Muscle of arm (tissue), 1 donor: ENCODE measurements at regions not wholly inside any gene's neighbourhood (a gene's known extent, or its start where the extent isn't known, plus 50 kb on each side); places are given as distances from the start of the nearest gene placed in this dataset.
"Not testable (repeated sequence)": the region's sequence is repeated elsewhere in the genome, so short reads cannot be mapped to it uniquely, and the experiment has no call there.

Experiments used
- DNase-seq: peaks from one replicate; pipeline ENCODE4 v3.0.0-alpha.2; 2013

DNA sequence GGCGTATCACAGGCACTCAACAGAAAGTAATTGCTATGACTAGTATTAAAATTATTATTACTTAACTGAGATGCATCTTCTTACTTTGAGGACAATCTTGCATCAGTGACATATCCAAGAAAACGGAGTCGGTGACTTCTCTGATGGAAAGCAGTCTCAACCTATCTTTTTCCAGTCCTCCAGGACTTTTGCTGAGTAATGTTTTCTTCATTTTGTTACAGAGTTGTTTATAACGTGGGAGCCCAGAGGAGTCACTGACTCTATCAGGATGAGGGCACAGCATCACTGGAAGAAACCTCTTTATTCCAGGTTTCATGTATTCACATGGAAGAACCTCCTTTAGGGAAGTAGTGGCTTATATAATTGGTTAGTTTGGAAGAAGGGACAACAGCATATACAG is 51.5 kb upstream of the MELK start:
- DNase-seq = no peak

GRCh38 chr9:36517131-36517530 is 55.6 kb upstream of the MELK start:
- no peak for DNase-seq

GRCh38 chr9:36504156-36504555 is 68.5 kb upstream of the MELK start:
- DNase-seq = no peak

DNA sequence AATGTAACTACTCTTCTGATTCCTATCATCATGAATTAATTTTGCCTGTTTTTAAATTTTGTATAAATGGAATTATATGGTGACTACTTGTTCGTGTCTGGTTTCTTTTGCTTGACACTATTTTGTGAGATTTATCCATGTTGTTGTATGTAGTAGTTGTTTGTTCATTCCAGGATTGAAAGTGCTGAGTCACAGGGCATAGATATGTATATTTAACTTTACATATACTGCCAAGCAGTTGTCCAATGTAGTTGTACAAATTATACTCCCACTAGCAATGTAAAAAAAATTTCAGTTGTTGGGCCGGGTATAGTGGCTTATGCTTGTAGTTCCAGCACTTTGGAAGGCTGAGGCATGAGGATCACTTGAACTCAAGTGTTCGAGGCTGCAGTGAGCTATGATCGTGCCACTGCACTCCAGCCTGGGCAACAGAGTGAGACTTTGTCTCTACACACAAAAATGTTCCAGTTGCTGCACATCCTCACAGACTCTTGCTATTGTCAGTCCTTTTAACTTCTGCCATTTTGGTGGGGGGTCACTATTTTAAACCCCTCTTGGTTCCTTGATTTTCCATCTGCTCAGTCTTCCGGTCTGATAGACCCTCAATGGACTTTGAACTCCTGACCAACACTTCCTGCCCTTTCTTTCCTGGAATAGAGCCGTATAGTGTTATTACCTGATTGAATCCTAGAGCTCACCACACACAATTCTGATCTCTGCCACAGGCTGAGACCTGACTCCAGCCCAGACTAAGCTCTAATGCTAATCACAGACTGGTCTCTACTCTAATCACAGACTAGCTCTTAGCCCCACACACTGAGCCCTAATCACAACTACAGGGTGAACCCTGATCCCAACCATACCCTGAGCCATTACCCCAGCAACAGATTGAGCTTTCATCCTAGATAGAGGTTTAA is 69.3 kb upstream of the MELK start:
- DNase-seq = no peak

DNA sequence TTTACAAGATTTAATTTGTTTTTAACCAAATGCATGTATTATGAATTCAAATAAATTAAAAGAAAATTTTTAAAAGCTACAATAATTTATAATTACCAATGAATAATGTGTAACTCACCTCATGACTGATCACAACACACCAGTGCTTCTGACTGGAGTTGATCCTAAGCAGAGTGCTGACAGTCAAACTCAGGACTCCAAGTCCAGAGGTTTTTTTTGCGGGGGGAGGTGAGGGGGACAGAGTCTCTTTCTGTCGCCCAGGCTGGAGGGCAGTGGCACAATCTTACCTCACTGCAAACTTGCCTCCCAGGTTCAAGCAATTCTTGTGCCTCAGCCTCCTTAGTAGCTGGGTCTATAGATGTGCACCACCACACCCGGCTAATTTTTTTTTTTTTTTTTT is 71.0 kb upstream of the MELK start:
- DNase-seq = no peak

- not testable (repeated sequence) for DNase-seq
Measured at GRCh38 chr9:36500931-36501330, 71.8 kb upstream of the MELK start.

GRCh38 chr9:36499174-36499890 is 73.4 kb upstream of the MELK start:
- no peak for DNase-seq

DNA sequence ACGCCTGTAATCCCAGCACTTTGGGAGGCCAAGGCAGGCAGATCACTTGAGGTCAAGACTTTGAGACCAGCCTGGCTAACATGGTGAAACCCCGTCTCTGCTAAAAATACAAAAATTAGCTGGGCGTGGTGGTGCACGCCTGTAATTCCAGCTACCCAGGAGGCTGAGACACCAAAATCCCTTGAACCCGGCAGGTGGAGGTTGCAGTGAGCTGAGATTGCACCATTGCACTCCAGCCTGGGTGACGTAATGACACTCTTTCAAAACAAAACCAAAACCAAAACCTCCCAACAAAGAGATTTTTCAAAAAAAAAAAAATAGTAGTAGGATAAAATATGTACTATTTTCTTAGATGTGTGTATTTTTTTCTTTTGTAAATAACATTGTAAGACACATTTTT is 79.1 kb upstream of the MELK start:
- not testable (repeated sequence) for DNase-seq

GRCh38 chr9:36492865-36493264 is 79.8 kb upstream of the MELK start:
- no peak for DNase-seq

DNA sequence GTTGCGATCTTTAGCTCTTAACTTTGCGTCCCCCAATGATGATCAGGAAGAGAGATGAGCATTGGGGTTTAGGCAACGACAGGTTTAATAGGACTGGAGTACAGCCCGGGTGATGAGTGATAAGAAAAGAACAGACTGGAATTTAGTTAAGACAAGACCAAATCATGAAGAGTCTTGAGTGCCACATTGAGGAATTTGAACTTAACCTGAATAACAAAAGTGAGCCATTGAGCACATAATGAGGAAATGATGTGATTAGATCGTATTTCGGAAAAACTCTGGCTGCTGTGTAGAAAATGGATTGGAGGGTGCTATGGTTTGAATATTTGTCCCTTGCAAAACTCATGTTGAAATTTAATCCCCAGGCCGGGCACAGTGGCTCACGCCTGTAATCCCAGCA is 83.2 kb upstream of the MELK start:
- DNase-seq = no peak

DNA sequence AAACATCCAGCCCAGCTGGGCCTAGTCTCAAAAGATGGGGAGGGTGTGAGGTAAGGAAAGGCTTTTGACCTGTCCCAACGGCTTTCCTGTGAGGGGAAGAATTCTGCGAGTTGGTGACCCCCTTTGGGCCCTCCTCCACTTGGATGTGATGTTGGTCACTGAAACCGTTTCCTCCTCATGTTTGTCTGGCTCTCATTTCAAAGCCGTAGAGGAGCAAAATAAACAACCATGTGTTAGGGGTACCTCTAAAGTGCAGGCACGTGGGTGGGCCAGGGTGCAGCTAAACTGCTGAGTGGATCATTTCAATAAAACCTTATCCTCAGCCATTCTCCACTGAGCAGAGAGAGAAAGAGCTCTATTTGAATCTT is 84.3 kb upstream of the MELK start:
- no peak for DNase-seq

DNA sequence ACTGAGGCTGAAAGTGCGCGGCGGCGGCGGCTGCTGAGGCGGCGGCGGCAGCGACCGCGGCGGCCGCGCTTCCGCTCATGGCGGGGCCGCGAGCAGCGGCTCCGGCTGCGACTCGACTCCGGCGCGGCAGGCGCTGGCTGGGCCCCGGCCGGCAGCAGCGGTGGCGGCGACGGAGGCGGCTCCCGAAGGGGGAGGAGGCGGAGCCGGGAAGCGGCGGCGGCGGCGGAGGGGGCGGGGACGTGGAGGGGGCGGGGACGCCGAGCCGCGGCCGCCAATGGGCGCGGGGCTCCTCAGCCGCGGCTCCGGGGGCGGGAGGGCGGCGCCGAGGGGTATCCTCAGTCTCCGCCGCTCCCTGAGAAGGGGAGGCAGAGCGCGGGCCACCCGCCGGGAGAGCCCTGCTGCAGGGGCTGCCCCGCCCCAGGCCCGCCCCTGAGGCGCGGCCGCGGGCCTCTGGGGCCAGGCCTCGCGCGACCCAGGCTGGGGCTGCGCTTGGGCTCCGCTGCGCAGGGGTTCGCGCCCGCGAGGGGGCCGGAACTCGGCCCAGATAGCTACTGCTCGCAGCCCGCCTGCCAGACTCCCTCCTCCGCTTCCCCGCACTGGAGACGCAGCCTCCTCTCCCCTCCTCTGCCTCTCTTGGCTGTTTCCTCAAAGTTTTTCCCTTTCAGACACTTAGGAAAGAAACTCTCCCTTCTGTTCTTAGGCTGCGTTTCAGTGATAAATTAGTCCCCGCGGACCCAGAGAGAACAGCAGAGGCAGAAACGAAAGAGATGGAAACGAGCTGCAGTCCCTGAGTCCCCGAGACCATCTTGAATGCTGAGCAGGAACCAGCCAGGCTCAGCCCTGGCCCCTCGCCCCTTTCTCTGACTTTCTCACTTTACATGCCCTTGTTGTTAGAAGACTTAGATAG is 85.0 kb upstream of the MELK start:
- peak; percentile 86 for DNase-seq

DNA sequence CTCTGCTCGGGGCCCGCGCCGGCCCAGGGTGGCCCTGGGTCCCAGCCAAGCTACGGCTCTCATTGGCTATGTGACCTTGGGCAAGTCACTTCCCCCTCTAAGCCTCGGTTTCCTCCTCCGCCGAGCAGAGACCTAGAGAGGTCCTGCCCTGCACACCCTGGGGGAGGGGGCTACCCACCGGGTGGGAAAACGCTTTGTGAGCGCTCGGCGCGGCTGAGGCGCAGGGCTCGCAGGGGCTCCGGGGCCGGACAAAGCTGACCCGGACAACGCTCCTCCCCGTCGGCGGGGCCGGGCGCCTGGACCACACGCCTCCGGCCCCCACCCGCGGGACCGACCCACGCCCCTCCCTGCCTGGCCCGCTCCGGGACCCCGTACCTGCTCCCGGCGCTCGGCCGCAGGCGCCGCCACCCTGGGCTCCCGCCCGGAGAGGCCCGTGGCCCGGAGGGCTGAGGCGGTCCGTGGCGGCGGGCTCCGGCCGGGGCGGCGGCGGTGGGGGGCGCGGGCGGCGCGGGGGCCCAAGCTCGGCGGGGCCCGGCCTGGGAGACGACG is 85.7 kb upstream of the MELK start:
- peak; percentile 44 for DNase-seq

- no peak for DNase-seq
Measured at GRCh38 chr9:36486329-36486932, 86.3 kb upstream of the MELK start.

- DNase-seq = no peak
Measured at GRCh38 chr9:36485647-36486328, 85.7 kb upstream of the RNF38 start.

- no peak for DNase-seq
Measured at GRCh38 chr9:36484124-36484523, 84.1 kb upstream of the RNF38 start.

GRCh38 chr9:36479101-36479500 is 79.0 kb upstream of the RNF38 start:
- no peak for DNase-seq

DNA sequence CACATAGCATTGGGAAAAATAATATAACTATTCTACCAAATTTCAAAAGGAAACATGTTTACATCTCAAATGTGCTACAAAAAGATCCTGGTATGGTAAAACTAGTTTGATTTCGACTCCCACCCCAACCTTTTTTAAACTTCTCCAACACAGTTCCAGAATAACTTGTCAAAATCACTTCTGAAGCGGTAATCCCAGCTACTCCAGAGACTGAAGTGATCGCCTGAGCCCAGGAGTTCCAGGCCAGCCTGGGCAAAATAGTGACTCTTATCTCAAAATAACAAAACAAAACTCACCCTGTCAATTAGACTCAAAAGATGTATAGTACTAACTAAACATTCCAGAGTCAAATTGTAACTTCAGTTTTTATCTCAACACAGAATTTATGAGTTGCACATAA is 71.3 kb upstream of the RNF38 start:
- DNase-seq = no peak

DNA sequence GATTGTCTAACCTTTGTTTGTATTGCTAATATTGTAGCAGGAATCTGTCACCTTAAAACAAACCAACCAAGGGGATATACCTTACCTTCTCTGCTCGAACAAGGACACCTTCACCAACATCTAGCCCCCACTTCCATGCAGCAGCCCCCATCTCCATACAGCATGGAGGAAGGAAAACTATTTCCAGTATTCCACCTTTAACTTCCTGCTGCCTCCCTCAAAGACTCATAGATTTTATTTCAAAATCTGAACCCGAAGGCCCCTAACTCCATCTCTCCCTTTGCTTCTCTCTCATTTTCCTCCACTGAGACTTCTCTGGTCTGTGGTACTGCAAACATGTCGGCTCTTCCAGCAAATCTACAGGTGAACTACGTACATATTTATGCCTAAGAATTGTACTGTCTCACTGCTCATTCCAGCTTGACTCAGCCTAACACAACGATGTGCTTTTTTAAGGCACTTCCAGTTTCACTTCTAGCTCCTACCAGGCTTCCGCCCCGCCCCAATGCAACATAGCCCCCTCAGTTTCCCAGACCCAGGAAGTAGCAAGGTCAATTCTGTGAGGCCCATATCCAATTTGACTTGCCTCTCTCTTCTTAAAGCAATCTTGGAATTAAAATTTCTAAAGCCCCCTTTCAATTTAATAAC is 70.7 kb upstream of the RNF38 start:
- DNase-seq = peak; percentile 39

DNA sequence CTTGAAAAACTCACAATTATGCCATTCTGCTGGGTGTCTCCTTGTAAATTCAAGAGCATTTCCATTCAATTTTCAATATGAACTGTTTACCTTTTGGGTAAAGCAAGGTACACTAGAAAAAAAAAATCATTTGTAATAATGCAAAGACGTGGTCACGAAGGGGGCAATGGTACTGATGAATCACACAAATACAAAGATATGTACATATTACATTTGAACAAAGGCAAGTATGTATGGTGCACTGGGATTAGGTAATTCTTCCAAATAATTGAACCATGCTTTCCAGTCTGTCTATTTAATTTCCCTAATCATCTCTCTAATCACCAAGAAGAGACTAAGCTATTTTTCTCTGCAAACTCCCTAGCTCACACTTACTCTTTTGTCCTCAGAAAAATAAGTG is 63.4 kb upstream of the RNF38 start:
- no peak for DNase-seq
